KMS-11 (cell line): ENCODE measurements at regions not wholly inside any gene's neighbourhood (a gene's known extent, or its start where the extent isn't known, plus 50 kb on each side); places are given as distances from the start of the nearest gene placed in this dataset.

ENCODE experiments used
- H2AFZ ChIP-seq: fragments of 200-600 bp; sonication (generic); 2 replicates; pipeline ENCODE4 v1.6.1; 2016; ENCODE audit warnings: antibody characterized with exemption, mixed run types, low read depth
- H3K27ac ChIP-seq: fragments of 200-600 bp; sonication (generic); 2 replicates; pipeline ENCODE4 v1.6.1; 2016; ENCODE audit warnings: mild to moderate bottlenecking, mixed run types
- H3K27me3 ChIP-seq: fragments of 200-600 bp; sonication (generic); 2 replicates; pipeline ENCODE4 v1.6.1; 2017; ENCODE audit warnings: mild to moderate bottlenecking, low read depth, mixed run types, moderate library complexity; ENCODE audit not compliant: insufficient read depth
- H3K36me3 ChIP-seq: fragments of 200-600 bp; sonication (generic); 2 replicates; pipeline ENCODE4 v1.6.1; 2017; ENCODE audit warnings: mild to moderate bottlenecking, mixed run types; ENCODE audit not compliant: insufficient read depth
- H3K4me1 ChIP-seq: fragments of 200-600 bp; sonication (generic); 2 replicates; pipeline ENCODE4 v1.6.1; 2016; ENCODE audit warnings: mild to moderate bottlenecking, low read depth, mixed run types; ENCODE audit not compliant: poor library complexity, severe bottlenecking
- H3K4me2 ChIP-seq: fragments of 200-600 bp; sonication (generic); 2 replicates; pipeline ENCODE4 v1.7.0; 2016; ENCODE audit warnings: mild to moderate bottlenecking, mixed run types
- H3K4me3 ChIP-seq: fragments of 200-600 bp; sonication (generic); IDR thresholded peaks from 2 replicates; pipeline ENCODE4 v1.6.1; 2017; ENCODE audit warnings: low read depth, low read length, mixed read lengths; ENCODE audit not compliant: insufficient read depth
- H3K79me2 ChIP-seq: fragments of 200-600 bp; sonication (generic); 2 replicates; pipeline ENCODE4 v1.6.1; 2016; ENCODE audit warnings: low read depth, mixed run types; ENCODE audit not compliant: insufficient read depth
- H3K9ac ChIP-seq: fragments of 200-600 bp; sonication (generic); 2 replicates; pipeline ENCODE4 v1.6.1; 2016; ENCODE audit warnings: mild to moderate bottlenecking, mixed run types
- H4K20me1 ChIP-seq: fragments of 200-600 bp; sonication (generic); 2 replicates; pipeline ENCODE4 v1.6.1; 2016; ENCODE audit warnings: mild to moderate bottlenecking, mixed run types; ENCODE audit not compliant: insufficient read depth
- TF ChIP-seq, protein P1 (sequence below): fragments of 200-600 bp; sonication (generic); conservative IDR thresholded peaks from 2 replicates; pipeline ENCODE4 v1.6.1; 2017; ENCODE audit warnings: low read depth, mild to moderate bottlenecking, antibody characterized with exemption, low read length, moderate library complexity, mixed read lengths

DNA sequence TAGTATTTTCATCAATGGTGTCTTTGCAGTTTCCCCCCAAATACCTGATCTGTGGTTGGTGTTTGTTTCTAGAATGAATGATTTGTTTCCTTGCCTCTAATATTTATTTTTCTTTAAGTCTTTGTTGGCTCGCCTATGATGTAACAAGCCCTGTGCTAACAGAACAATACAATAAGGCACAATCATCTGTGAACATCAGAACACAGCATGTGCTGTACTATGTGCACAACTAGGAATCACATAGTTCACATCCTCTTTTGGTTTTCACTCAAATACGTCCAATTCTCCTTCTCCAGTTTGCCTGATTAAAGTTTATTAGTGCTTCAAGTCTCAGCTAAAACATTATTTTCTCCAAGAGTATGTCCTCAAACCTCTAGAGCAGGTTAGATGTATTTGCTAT lies 613.1 kb downstream of the EPHA7 start:
- Histone ChIP-seq H3K4me1 (peaks cover 8% of the 10 kb centered on the region), H4K20me1 (no peaks in the 10 kb centered on the region), H3K27ac (no peak overlapping the region), H3K9ac (no peak overlapping the region), H2AFZ (no peak overlapping the region), H3K27me3 (no peaks in the 10 kb centered on the region), H3K79me2 (no peaks in the 10 kb centered on the region), H3K36me3 (no peaks in the 10 kb centered on the region), H3K4me3 (no peak overlapping the region), H3K4me2 (no peak overlapping the region)
- TF ChIP-seq, protein P1, sequence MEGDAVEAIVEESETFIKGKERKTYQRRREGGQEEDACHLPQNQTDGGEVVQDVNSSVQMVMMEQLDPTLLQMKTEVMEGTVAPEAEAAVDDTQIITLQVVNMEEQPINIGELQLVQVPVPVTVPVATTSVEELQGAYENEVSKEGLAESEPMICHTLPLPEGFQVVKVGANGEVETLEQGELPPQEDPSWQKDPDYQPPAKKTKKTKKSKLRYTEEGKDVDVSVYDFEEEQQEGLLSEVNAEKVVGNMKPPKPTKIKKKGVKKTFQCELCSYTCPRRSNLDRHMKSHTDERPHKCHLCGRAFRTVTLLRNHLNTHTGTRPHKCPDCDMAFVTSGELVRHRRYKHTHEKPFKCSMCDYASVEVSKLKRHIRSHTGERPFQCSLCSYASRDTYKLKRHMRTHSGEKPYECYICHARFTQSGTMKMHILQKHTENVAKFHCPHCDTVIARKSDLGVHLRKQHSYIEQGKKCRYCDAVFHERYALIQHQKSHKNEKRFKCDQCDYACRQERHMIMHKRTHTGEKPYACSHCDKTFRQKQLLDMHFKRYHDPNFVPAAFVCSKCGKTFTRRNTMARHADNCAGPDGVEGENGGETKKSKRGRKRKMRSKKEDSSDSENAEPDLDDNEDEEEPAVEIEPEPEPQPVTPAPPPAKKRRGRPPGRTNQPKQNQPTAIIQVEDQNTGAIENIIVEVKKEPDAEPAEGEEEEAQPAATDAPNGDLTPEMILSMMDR = no peak

DNA sequence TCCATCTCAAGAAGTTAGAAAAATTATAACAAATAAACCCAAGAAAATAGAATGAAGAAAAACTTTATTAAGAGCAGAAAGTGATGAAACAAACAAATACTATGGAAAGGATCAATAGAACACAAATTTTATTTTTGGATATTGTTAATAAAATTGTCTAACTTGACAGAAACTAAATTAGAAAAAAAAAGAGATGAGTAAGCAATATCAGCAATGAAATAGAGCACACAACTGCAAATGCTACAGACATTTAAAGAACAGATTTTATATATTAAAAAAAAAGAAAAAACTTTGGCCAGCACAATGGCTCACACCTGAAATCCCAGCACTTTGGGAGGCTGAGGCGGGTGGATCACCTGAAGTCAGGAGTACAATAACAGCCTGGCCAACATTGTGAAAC lies 628.0 kb downstream of the EPHA7 start:
- no peaks in the 10 kb centered on the region for H4K20me1 ChIP-seq
- H3K27me3 ChIP-seq = no peaks in the 10 kb centered on the region
- TF ChIP-seq, protein P1 = no peak
- H3K36me3 ChIP-seq = no peaks in the 10 kb centered on the region
- H2AFZ ChIP-seq = no peak overlapping the region
- no peak overlapping the region for H3K9ac ChIP-seq
- no peak overlapping the region for H3K4me3 ChIP-seq
- H3K79me2 ChIP-seq = no peaks in the 10 kb centered on the region
- no peak overlapping the region for H3K4me2 ChIP-seq
- peaks cover 22% of the 10 kb centered on the region for H3K4me1 ChIP-seq
- no peak overlapping the region for H3K27ac ChIP-seq

DNA sequence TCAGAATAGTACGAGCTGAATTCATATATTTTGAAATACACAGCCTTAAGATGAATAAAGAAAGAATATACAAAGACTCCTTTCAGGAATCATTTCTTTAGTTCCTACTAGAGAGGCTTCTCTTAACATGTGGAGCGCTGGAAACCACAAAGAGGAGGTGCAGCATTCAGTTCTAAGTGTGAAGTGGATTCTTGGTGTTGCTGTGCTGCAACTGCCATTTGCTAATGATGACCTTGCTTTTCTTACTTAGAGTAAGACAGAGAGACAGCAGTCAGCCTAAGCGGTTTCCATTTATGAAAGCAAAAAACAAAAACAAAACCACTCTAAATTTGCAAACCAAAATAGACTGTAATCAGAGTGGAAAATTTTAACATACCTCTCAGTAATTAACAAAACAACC lies 629.0 kb downstream of the EPHA7 start:
- H3K79me2 ChIP-seq = no peaks in the 10 kb centered on the region
- H3K4me1 ChIP-seq = peaks cover 22% of the 10 kb centered on the region
- H3K4me3 ChIP-seq = no peak overlapping the region
- peak overlapping the region; percentile 57 for H2AFZ ChIP-seq
- no peaks in the 10 kb centered on the region for H3K36me3 ChIP-seq
- H3K27me3 ChIP-seq = no peaks in the 10 kb centered on the region
- TF ChIP-seq, protein P1 = no peak
- peak overlapping the region; percentile 67 for H3K4me2 ChIP-seq
- peak overlapping the region; percentile 74 for H3K27ac ChIP-seq
- no peaks in the 10 kb centered on the region for H4K20me1 ChIP-seq
- peak overlapping the region; percentile 22; the same call in 1 of the 2 replicates for H3K9ac ChIP-seq

DNA sequence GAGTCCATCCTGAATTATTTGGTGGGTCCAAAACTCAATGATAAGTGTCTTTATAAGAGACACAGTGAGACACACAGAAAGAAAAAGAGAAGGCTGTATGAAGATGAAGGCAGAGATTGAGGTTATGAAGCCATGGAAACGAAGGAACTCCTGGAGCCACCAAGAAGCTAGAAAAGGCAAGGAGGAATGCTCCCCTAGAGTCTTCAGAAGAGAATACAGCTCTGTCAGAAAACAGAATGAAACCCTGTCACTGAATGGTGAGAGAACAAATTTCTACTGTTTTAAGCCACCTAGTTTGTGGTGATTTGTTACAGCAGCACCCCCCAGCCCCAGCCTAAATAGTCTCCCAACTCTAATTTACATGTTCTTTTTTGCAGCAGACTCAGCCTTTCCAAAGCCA lies 635.1 kb downstream of the EPHA7 start:
- Histone ChIP-seq H3K9ac (no peak overlapping the region), H4K20me1 (no peaks in the 10 kb centered on the region), H3K36me3 (no peaks in the 10 kb centered on the region), H3K27ac (no peak overlapping the region), H3K79me2 (no peaks in the 10 kb centered on the region), H3K4me1 (no peaks in the 10 kb centered on the region), H2AFZ (no peak overlapping the region), H3K27me3 (no peaks in the 10 kb centered on the region), H3K4me3 (no peak overlapping the region), H3K4me2 (no peak overlapping the region)
- TF ChIP-seq, protein P1 = no peak

DNA sequence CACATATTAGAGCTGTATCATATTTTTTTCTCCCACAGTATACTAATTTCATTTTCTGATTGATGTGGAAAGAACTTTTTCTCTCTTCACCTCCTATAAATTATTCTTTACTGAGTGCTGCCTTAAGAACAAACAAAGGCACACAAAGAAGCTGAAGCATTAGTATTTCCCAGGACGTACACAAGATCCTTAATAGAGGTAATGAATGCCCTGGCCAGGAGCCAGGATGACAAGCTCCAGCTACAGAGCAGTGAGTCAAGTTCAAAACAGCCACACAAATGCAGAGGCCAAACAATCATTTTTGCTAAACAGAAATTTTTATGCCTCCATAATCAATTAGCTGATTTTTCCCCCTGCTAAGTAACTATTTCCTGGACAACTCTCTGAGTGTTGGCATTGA lies 639.6 kb downstream of the EPHA7 start:
- Histone ChIP-seq H3K9ac (no peak overlapping the region), H3K4me2 (no peak overlapping the region), H3K27me3 (no peaks in the 10 kb centered on the region), H3K27ac (no peak overlapping the region), H2AFZ (no peak overlapping the region), H3K4me3 (no peak overlapping the region), H4K20me1 (no peaks in the 10 kb centered on the region), H3K79me2 (no peaks in the 10 kb centered on the region), H3K36me3 (no peaks in the 10 kb centered on the region), H3K4me1 (no peaks in the 10 kb centered on the region)
- TF ChIP-seq, protein P1 = no peak
